A549 (cell line): ENCODE measurements at regions not wholly inside any gene's neighbourhood (a gene's known extent, or its start where the extent isn't known, plus 50 kb on each side); places are given as distances from the start of the nearest gene placed in this dataset.

Experiments
- CBX8 ChIP-seq: fragments of 200-600 bp; sonication (generic); IDR thresholded peaks from 2 replicates; pipeline ENCODE4 v1.6.1; 2016
- CHD2 ChIP-seq: fragments of 150-350 bp; IDR thresholded peaks from 2 replicates; pipeline ENCODE4 v1.6.1; 2014; ENCODE audit warnings: low read length; ENCODE audit not compliant: partially characterized antibody
- POLR2A ChIP-seq: IDR thresholded peaks from 2 replicates; pipeline ENCODE4 v1.6.1; 2012; ENCODE audit warnings: mild to moderate bottlenecking, low read length
- RCOR1 ChIP-seq: fragments of 150-350 bp; IDR thresholded peaks from 2 replicates; pipeline ENCODE4 v1.6.1; 2014; ENCODE audit warnings: antibody characterized with exemption, low read length, low read depth
- REST ChIP-seq: fragments of 200-600 bp; sonication (generic); IDR thresholded peaks from 2 replicates; pipeline ENCODE4 v1.6.1; 2016; ENCODE audit warnings: antibody characterized with exemption, mild to moderate bottlenecking, moderate library complexity
- RNF2 ChIP-seq: fragments of 200-600 bp; sonication (generic); IDR thresholded peaks from 2 replicates; pipeline ENCODE4 v1.6.1; 2016; ENCODE audit warnings: low read depth, mild to moderate bottlenecking, antibody characterized with exemption, moderate library complexity, borderline replicate concordance
- SMC3 ChIP-seq: fragments of >200 bp; sonication (Bioruptor Twin); formaldehyde crosslinking; IDR thresholded peaks from 3 replicates; pipeline ENCODE4 v1.6.1; 2018; ENCODE audit warnings: inconsistent platforms
- ZFP36 ChIP-seq: fragments of 450-650 bp; IDR thresholded peaks from 2 replicates; pipeline ENCODE4 v1.6.1; 2014; ENCODE audit warnings: borderline replicate concordance; ENCODE audit not compliant: partially characterized antibody
- TF ChIP-seq, protein P1 (sequence below): fragments of >200 bp; sonication (Bioruptor Twin); formaldehyde crosslinking; IDR thresholded peaks from 3 replicates; pipeline ENCODE4 v1.5.1; 2016
- TF ChIP-seq, protein P2 (sequence below): IDR thresholded peaks from 2 replicates; pipeline ENCODE4 v1.6.1; 2012; ENCODE audit warnings: low read depth, borderline replicate concordance
- TF ChIP-seq, protein P3 (sequence below): fragments of 450-650 bp; IDR thresholded peaks from 2 replicates; pipeline ENCODE4 v1.6.1; 2014; ENCODE audit warnings: antibody characterized with exemption
- TF ChIP-seq, protein P4 (sequence below): fragments of 150-350 bp; IDR thresholded peaks from 2 replicates; pipeline ENCODE4 v1.6.1; 2014; ENCODE audit warnings: low read depth, mild to moderate bottlenecking, low read length

- TF ChIP-seq CHD2: no peak
- no peak for TF ChIP-seq RNF2
- TF ChIP-seq RCOR1: no peak
- TF ChIP-seq, protein P1, sequence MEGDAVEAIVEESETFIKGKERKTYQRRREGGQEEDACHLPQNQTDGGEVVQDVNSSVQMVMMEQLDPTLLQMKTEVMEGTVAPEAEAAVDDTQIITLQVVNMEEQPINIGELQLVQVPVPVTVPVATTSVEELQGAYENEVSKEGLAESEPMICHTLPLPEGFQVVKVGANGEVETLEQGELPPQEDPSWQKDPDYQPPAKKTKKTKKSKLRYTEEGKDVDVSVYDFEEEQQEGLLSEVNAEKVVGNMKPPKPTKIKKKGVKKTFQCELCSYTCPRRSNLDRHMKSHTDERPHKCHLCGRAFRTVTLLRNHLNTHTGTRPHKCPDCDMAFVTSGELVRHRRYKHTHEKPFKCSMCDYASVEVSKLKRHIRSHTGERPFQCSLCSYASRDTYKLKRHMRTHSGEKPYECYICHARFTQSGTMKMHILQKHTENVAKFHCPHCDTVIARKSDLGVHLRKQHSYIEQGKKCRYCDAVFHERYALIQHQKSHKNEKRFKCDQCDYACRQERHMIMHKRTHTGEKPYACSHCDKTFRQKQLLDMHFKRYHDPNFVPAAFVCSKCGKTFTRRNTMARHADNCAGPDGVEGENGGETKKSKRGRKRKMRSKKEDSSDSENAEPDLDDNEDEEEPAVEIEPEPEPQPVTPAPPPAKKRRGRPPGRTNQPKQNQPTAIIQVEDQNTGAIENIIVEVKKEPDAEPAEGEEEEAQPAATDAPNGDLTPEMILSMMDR: no peak
- TF ChIP-seq, protein P2, sequence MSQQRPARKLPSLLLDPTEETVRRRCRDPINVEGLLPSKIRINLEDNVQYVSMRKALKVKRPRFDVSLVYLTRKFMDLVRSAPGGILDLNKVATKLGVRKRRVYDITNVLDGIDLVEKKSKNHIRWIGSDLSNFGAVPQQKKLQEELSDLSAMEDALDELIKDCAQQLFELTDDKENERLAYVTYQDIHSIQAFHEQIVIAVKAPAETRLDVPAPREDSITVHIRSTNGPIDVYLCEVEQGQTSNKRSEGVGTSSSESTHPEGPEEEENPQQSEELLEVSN: no peak
- TF ChIP-seq SMC3: no peak
- no peak for TF ChIP-seq ZFP36
- TF ChIP-seq, protein P3, sequence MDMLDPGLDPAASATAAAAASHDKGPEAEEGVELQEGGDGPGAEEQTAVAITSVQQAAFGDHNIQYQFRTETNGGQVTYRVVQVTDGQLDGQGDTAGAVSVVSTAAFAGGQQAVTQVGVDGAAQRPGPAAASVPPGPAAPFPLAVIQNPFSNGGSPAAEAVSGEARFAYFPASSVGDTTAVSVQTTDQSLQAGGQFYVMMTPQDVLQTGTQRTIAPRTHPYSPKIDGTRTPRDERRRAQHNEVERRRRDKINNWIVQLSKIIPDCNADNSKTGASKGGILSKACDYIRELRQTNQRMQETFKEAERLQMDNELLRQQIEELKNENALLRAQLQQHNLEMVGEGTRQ: no peak
- TF ChIP-seq, protein P4, sequence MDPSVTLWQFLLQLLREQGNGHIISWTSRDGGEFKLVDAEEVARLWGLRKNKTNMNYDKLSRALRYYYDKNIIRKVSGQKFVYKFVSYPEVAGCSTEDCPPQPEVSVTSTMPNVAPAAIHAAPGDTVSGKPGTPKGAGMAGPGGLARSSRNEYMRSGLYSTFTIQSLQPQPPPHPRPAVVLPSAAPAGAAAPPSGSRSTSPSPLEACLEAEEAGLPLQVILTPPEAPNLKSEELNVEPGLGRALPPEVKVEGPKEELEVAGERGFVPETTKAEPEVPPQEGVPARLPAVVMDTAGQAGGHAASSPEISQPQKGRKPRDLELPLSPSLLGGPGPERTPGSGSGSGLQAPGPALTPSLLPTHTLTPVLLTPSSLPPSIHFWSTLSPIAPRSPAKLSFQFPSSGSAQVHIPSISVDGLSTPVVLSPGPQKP: no peak
- no peak for TF ChIP-seq REST
- no peak for TF ChIP-seq POLR2A
- TF ChIP-seq CBX8: no peak
These were observed 1237.8 kb upstream of the ZEB2 start for GRCh38 chr2:145757503-145758246.
